Karpas-422 (cell line): ENCODE measurements at regions not wholly inside any gene's neighbourhood (a gene's known extent, or its start where the extent isn't known, plus 50 kb on each side); places are given as distances from the start of the nearest gene placed in this dataset.

Source experiments
- DNase-seq: peaks from one replicate; pipeline ENCODE4 v3.0.0-alpha.2; 2015
- H2AFZ ChIP-seq: fragments of 200-600 bp; sonication (generic); 2 replicates; pipeline ENCODE4 v1.6.1; 2014; ENCODE audit warnings: antibody characterized with exemption, low read length, mixed read lengths
- H3K27ac ChIP-seq: fragments of 200-600 bp; sonication (generic); 2 replicates; pipeline ENCODE4 v1.5.1; 2014; ENCODE audit warnings: mild to moderate bottlenecking, low read length, moderate library complexity
- H3K27me3 ChIP-seq: fragments of 200-600 bp; sonication (generic); 2 replicates; pipeline ENCODE4 v1.6.1; 2014; ENCODE audit warnings: low read length, mixed read lengths
- H3K36me3 ChIP-seq: fragments of 200-600 bp; sonication (generic); 2 replicates; pipeline ENCODE4 v1.6.1; 2014; ENCODE audit warnings: low read length, mixed read lengths; ENCODE audit not compliant: insufficient read depth
- H3K4me1 ChIP-seq: fragments of 200-600 bp; sonication (generic); 2 replicates; pipeline ENCODE4 v1.6.1; 2014; ENCODE audit warnings: mild to moderate bottlenecking, low read length, mixed read lengths
- H3K4me2 ChIP-seq: fragments of 200-600 bp; sonication (generic); 2 replicates; pipeline ENCODE4 v1.6.1; 2014; ENCODE audit warnings: low read length, low read depth, mild to moderate bottlenecking; ENCODE audit not compliant: poor library complexity, severe bottlenecking
- H3K4me3 ChIP-seq: fragments of 200-600 bp; sonication (generic); 2 replicates; pipeline ENCODE4 v1.5.1; 2014; ENCODE audit warnings: mild to moderate bottlenecking, antibody characterized with exemption, low read length, mixed read lengths
- H3K79me2 ChIP-seq: fragments of 200-600 bp; sonication (generic); 2 replicates; pipeline ENCODE4 v1.6.1; 2014; ENCODE audit warnings: mild to moderate bottlenecking, low read length, mixed read lengths
- H3K9ac ChIP-seq: fragments of 200-600 bp; sonication (generic); 2 replicates; pipeline ENCODE4 v1.6.0; 2014; ENCODE audit warnings: low read length
- H3K9me2 ChIP-seq: fragments of 200-600 bp; sonication (generic), shearing (Covaris generic); replicated peaks from 2 replicates; pipeline ENCODE4 v1.6.0; 2014; ENCODE audit warnings: mild to moderate bottlenecking, low read length, moderate library complexity; ENCODE audit not compliant: insufficient read depth
- H3K9me3 ChIP-seq: fragments of 300-700, 200-600 bp; sonication (generic); 2 replicates; pipeline ENCODE4 v1.6.1; 2014; ENCODE audit warnings: low read length, mixed read lengths
- H4K20me1 ChIP-seq: fragments of 200-600 bp; sonication (generic); 2 replicates; pipeline ENCODE4 v1.6.1; 2014; ENCODE audit warnings: mild to moderate bottlenecking, antibody characterized with exemption, low read length, low read depth; ENCODE audit not compliant: insufficient read depth

- Histone ChIP-seq H3K27ac (no peak overlapping the region), H3K4me1 (peaks cover 12% of the 10 kb centered on the region), H3K4me2 (no peak overlapping the region), H2AFZ (no peak overlapping the region), H3K36me3 (no peaks in the 10 kb centered on the region), H3K79me2 (no peaks in the 10 kb centered on the region), H3K9me2 (no peaks in the 10 kb centered on the region), H3K9me3 (no peaks in the 10 kb centered on the region), H3K9ac (no peak overlapping the region), H4K20me1 (no peaks in the 10 kb centered on the region), H3K27me3 (no peaks in the 10 kb centered on the region), H3K4me3 (no peak overlapping the region)
- no peak for DNase-seq
Observed at GRCh38 chr15:77544162-77544561, 88.5 kb downstream of the LINGO1 start.

- no peaks in the 10 kb centered on the region for H3K27me3 ChIP-seq
- H3K9me3 ChIP-seq = no peaks in the 10 kb centered on the region
- H3K79me2 ChIP-seq = no peaks in the 10 kb centered on the region
- no peaks in the 10 kb centered on the region for H4K20me1 ChIP-seq
- peaks cover 21% of the 10 kb centered on the region for H3K4me1 ChIP-seq
- no peaks in the 10 kb centered on the region for H3K9me2 ChIP-seq
- no peaks in the 10 kb centered on the region for H3K36me3 ChIP-seq
- peak overlapping the region; percentile 90 for H2AFZ ChIP-seq
- H3K4me3 ChIP-seq = peak overlapping the region; percentile 72
- H3K4me2 ChIP-seq = peak overlapping the region; percentile 82
- peak; percentile 90 for DNase-seq
- H3K9ac ChIP-seq = peak overlapping the region; percentile 76
- H3K27ac ChIP-seq = no peak overlapping the region
Observed at GRCh38 chr15:77543159-77543882, 89.4 kb downstream of the LINGO1 start.

DNA sequence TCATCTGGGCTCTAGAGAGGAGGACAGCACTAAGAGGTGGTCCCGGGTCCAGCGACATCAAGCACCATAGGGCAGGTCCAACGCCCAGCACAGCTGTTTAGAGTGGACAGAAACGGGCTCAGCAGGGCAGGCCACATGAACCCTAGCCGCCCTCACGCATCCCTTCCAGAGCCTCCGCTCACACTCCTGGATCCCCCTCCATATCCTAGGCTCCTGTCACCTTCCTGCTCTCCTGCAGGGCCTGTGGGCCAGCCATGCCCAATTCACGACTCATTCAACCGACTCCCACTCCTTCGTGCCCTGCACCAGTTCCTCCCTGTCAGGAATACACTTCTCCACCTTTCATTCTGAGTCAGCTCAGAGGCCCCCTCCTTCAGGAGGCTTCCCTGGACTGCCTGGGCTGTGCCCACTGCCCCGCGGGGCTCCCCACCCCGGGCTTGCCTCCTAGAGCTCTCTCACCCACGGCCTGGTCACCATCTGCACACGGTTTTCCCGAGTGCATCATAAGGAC, 90.2 kb downstream of the LINGO1 start:
- H4K20me1 ChIP-seq = no peaks in the 10 kb centered on the region
- no peaks in the 10 kb centered on the region for H3K79me2 ChIP-seq
- peak overlapping the region; percentile 90 for H2AFZ ChIP-seq
- no peaks in the 10 kb centered on the region for H3K27me3 ChIP-seq
- peak overlapping the region; percentile 76 for H3K9ac ChIP-seq
- H3K36me3 ChIP-seq = no peaks in the 10 kb centered on the region
- no peak for DNase-seq
- no peak overlapping the region for H3K27ac ChIP-seq
- peak overlapping the region; percentile 72 for H3K4me3 ChIP-seq
- no peaks in the 10 kb centered on the region for H3K9me3 ChIP-seq
- H3K4me2 ChIP-seq = peak overlapping the region; percentile 82
- no peaks in the 10 kb centered on the region for H3K9me2 ChIP-seq
- H3K4me1 ChIP-seq = peaks cover 29% of the 10 kb centered on the region

- no peak overlapping the region for H3K27ac ChIP-seq
- no peak for DNase-seq
- no peaks in the 10 kb centered on the region for H3K9me3 ChIP-seq
- H3K9me2 ChIP-seq = no peaks in the 10 kb centered on the region
- H3K4me3 ChIP-seq = no peak overlapping the region
- H4K20me1 ChIP-seq = no peaks in the 10 kb centered on the region
- no peak overlapping the region for H3K9ac ChIP-seq
- H3K36me3 ChIP-seq = no peaks in the 10 kb centered on the region
- peaks cover 38% of the 10 kb centered on the region for H3K4me1 ChIP-seq
- no peaks in the 10 kb centered on the region for H3K27me3 ChIP-seq
- no peaks in the 10 kb centered on the region for H3K79me2 ChIP-seq
- no peak overlapping the region for H2AFZ ChIP-seq
- no peak overlapping the region for H3K4me2 ChIP-seq
Observed at GRCh38 chr15:77541421-77542181, 91.1 kb downstream of the LINGO1 start.

- no peaks in the 10 kb centered on the region for H4K20me1 ChIP-seq
- no peak overlapping the region for H3K4me2 ChIP-seq
- no peak for DNase-seq
Observed at GRCh38 chr15:77540312-77541060, 92.2 kb downstream of the LINGO1 start.

GRCh38 chr15:77538793-77539497, 93.8 kb downstream of the LINGO1 start:
- no peak for DNase-seq
- H3K4me3 ChIP-seq = no peak overlapping the region
- no peaks in the 10 kb centered on the region for H3K79me2 ChIP-seq
- no peak overlapping the region for H2AFZ ChIP-seq
- no peak overlapping the region for H3K9ac ChIP-seq
- peaks cover 42% of the 10 kb centered on the region for H3K4me1 ChIP-seq
- H4K20me1 ChIP-seq = no peaks in the 10 kb centered on the region
- no peaks in the 10 kb centered on the region for H3K9me2 ChIP-seq
- H3K27ac ChIP-seq = 0 out of 2 replicates have a peak overlapping the region, but pooled peaks have one; percentile 60
- no peaks in the 10 kb centered on the region for H3K9me3 ChIP-seq
- H3K4me2 ChIP-seq = peak overlapping the region; percentile 71
- H3K36me3 ChIP-seq = no peaks in the 10 kb centered on the region
- no peaks in the 10 kb centered on the region for H3K27me3 ChIP-seq

More at GRCh38 chr15:77540312-77541060, 92.2 kb downstream of the LINGO1 start:
- no peaks in the 10 kb centered on the region for H3K36me3 ChIP-seq
- H2AFZ ChIP-seq = no peak overlapping the region
- H3K9me3 ChIP-seq = no peaks in the 10 kb centered on the region
- no peaks in the 10 kb centered on the region for H3K9me2 ChIP-seq
- no peak overlapping the region for H3K4me3 ChIP-seq
- H3K27me3 ChIP-seq = no peaks in the 10 kb centered on the region
- no peak overlapping the region for H3K27ac ChIP-seq
- peaks cover 42% of the 10 kb centered on the region for H3K4me1 ChIP-seq
- H3K79me2 ChIP-seq = no peaks in the 10 kb centered on the region
- H3K9ac ChIP-seq = no peak overlapping the region

DNA sequence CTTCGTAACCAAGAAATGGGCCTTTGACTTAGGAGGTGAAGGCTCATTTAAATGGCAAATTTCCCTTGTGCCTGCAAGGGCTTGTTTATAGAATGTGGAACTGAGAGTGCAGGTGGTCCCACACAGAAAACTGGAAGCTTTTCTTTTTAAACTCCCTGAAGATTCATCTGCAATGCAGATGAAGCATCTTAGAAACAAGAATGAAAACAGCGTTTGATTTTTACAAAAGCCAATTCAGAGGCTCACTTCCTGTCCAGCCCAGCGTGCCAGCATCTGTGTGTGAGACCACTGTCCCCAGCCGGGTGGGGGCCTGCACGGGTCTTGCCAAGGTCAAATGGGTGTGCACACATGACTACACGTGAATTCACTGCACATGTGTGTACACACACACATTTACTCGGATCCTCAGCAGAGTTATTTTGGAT, 94.7 kb downstream of the LINGO1 start:
- DNase-seq = peak; percentile 81
- Histone ChIP-seq H3K79me2 (no peaks in the 10 kb centered on the region), H4K20me1 (no peaks in the 10 kb centered on the region), H3K4me3 (peak overlapping the region; percentile 54), H3K4me1 (peaks cover 36% of the 10 kb centered on the region), H3K27me3 (no peaks in the 10 kb centered on the region), H3K9ac (peak overlapping the region; percentile 34; the same call in 1 of the 2 replicates), H3K36me3 (no peaks in the 10 kb centered on the region), H2AFZ (no peak overlapping the region), H3K4me2 (peak overlapping the region; percentile 71), H3K9me2 (no peaks in the 10 kb centered on the region), H3K27ac (peak overlapping the region; percentile 60), H3K9me3 (no peaks in the 10 kb centered on the region)
